HepG2 (cell line): ENCODE measurements at regions not wholly inside any gene's neighbourhood (a gene's known extent, or its start where the extent isn't known, plus 50 kb on each side); places are given as distances from the start of the nearest gene placed in this dataset.
"Not testable (repeated sequence)": the region's sequence is repeated elsewhere in the genome, so short reads cannot be mapped to it uniquely, and the experiment has no call there.

Experiments used
- ELK4 ChIP-seq: sonication (generic); formaldehyde crosslinking; IDR thresholded peaks from 2 replicates; pipeline ENCODE4 v1.9.0; 2021; ENCODE audit warnings: missing genetic modification reagents, borderline replicate concordance
- EP300 ChIP-seq, 3 experiments: sonication (generic) in 1 of 3; formaldehyde crosslinking in 1 of 3; IDR thresholded peaks; 2 replicates each; pipeline versions ENCODE4 v1.5.1 to v1.6.1; 2011 to 2020; ENCODE audit warnings: low read depth in 2 of 3, low read length in 2 of 3, borderline replicate concordance in 1 of 3, improper control_type of control experiment in 1 of 3, mild to moderate bottlenecking in 1 of 3, missing genetic modification reagents in 1 of 3, moderate library complexity in 1 of 3
- EZH2 ChIP-seq: conservative IDR thresholded peaks from 2 replicates; pipeline ENCODE4 v1.6.1; 2012; ENCODE audit warnings: mild to moderate bottlenecking, low read depth, low read length, moderate library complexity
- MAFF ChIP-seq: IDR thresholded peaks from 2 replicates; pipeline ENCODE4 v1.6.1; 2011; ENCODE audit warnings: low read depth, low read length, improper control_type of control experiment
- MAX ChIP-seq: IDR thresholded peaks from 2 replicates; pipeline ENCODE4 v1.6.1; 2012; ENCODE audit warnings: inconsistent platforms
- MYC ChIP-seq: sonication (generic); formaldehyde crosslinking; IDR thresholded peaks from 2 replicates; pipeline ENCODE4 v1.9.0; 2021; ENCODE audit warnings: missing genetic modification reagents, borderline replicate concordance
- RAD51 ChIP-seq: fragments of 450-650 bp; IDR thresholded peaks from 2 replicates; pipeline ENCODE4 v1.6.1; 2016; ENCODE audit warnings: borderline replicate concordance
- ZNF800 ChIP-seq: sonication (generic); formaldehyde crosslinking; IDR thresholded peaks from 2 replicates; pipeline ENCODE4 v1.4.0; 2020; ENCODE audit warnings: missing genetic modification reagents

GRCh38 chr2:131829456-131830241 is 302.0 kb downstream of the CCDC74A start:
- TF ChIP-seq RAD51; MAX; EZH2; MAFF; EP300 (IDR thresholded peaks at IDR 0.05; ENCODE audit: low read depth in 2 of 2, low read length in 2 of 2); EP300 (CRISPR knock-in tag; IDR thresholded peaks at IDR 0.05; ENCODE audit: borderline replicate concordance); ELK4 (CRISPR knock-in tag); ZNF800 (CRISPR knock-in tag); MYC (CRISPR knock-in tag): not testable (repeated sequence)
